Ovary (tissue), 7 donors: ENCODE measurements at regions not wholly inside any gene's neighbourhood (a gene's known extent, or its start where the extent isn't known, plus 50 kb on each side); places are given as distances from the start of the nearest gene placed in this dataset.

ENCODE experiments used
- DNase-seq, 5 donors: peaks; one replicate each; pipeline ENCODE4 v3.0.0-alpha.2; 2019 to 2020
- H3K27ac ChIP-seq, 2 donors: fragments of 200-600 bp; one replicate each; pipeline versions ENCODE4 v1.5.1 to v1.8.0; 2019 to 2022
- H3K27me3 ChIP-seq: fragments of 200-600 bp; one replicate; pipeline ENCODE4 v1.8.0; 2022
- H3K36me3 ChIP-seq: fragments of 200-600 bp; sonication (generic); one replicate; pipeline ENCODE4 v1.5.1; 2019
- H3K4me1 ChIP-seq: one replicate; pipeline ENCODE4 v1.8.1; 2013; ENCODE audit warnings: mild to moderate bottlenecking, moderate library complexity; ENCODE audit not compliant: insufficient read depth
- H3K4me3 ChIP-seq: fragments of 200-600 bp; sonication (generic); one replicate; pipeline ENCODE4 v1.5.1; 2017
- H3K9me3 ChIP-seq, 2 donors: fragments of 200-600 bp in 1 of 2; sonication (generic) in 1 of 2; one replicate each; pipeline versions ENCODE4 v1.5.1 to v1.8.1; 2013 to 2019; ENCODE audit warnings: mild to moderate bottlenecking in 1 of 2, moderate library complexity in 1 of 2
- EP300 ChIP-seq: sonication (generic); formaldehyde crosslinking; IDR thresholded peaks from one replicate; pipeline ENCODE4 v1.6.1; 2017; ENCODE audit warnings: antibody characterized with exemption
- POLR2A ChIP-seq: fragments of 450-650 bp; IDR thresholded peaks from one replicate; pipeline ENCODE4 v1.6.1; 2017; ENCODE audit warnings: antibody characterized with exemption, mild to moderate bottlenecking, moderate library complexity
- WGBS, 3 donors: extraction: QIAGEN DNeasy Blood & Tissue Kit in 1 of 3; methylation state at CpG; one replicate each; pipeline versions ENCODE4 v1.1.5 to v1.1.7; 2013 to 2017; 5-methylcytosine and 5-hydroxymethylcytosine counted together
- intact Hi-C, 4 donors: fragments of 100-400 bp; cut with DNase I; formaldehyde crosslinking; loops; one replicate each; pipeline versions ENCODE4 v1.11.0 to v1.15.1; 2022 to 2023
- TF ChIP-seq, protein P1 (sequence below), 3 donors: fragments of 450-650 bp in 2 of 3; fragments of 200-600 bp in 1 of 3; IDR thresholded peaks; one replicate each; pipeline versions ENCODE4 v1.5.1 to v1.8.0; 2016 to 2022; ENCODE audit warnings: antibody characterized with exemption in 3 of 3, mild to moderate bottlenecking in 1 of 3
- donor health status: DM: no; HTN: no; CAD: no; lungs with moderate emphysema.
- donor health status: DM: no; HTN: no; CAD: no.
- donor health status: Bipolar disorder and iron deficiency.
- donor health status: DM: no; HTN: no; CAD: no.
- donor health status: DM: yes; HTN: yes; CAD: no.

DNA sequence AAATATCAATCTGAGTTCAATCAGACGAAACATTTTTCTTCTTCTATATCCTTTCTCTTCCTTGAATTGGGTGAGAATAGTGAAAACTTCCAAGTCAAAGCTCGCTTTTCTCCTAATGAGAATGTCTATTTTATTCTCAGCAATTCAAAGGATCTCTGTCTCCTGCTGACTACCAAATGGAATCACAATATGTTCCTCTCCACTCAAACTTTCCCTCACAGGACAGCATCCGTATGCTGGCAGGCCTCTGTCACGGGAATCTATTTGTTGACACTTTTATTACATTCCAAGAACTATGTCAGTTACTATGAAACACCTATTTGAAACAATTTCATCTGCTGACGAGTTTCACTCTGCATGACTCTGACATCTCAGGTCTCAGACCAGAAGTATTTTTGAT is 1196.6 kb downstream of the CDH11 start:
- no peak overlapping the region for H3K4me3 ChIP-seq
- intact Hi-C loops = no loop called here
- WGBS, 3 donors = 83 to 86% (median 85%) methylated on average over 5 of the region's 5 CpGs
- H3K27me3 ChIP-seq = no peaks in the 10 kb centered on the region
- TF ChIP-seq EP300 (no peak), POLR2A (no peak)
- TF ChIP-seq, protein P1, sequence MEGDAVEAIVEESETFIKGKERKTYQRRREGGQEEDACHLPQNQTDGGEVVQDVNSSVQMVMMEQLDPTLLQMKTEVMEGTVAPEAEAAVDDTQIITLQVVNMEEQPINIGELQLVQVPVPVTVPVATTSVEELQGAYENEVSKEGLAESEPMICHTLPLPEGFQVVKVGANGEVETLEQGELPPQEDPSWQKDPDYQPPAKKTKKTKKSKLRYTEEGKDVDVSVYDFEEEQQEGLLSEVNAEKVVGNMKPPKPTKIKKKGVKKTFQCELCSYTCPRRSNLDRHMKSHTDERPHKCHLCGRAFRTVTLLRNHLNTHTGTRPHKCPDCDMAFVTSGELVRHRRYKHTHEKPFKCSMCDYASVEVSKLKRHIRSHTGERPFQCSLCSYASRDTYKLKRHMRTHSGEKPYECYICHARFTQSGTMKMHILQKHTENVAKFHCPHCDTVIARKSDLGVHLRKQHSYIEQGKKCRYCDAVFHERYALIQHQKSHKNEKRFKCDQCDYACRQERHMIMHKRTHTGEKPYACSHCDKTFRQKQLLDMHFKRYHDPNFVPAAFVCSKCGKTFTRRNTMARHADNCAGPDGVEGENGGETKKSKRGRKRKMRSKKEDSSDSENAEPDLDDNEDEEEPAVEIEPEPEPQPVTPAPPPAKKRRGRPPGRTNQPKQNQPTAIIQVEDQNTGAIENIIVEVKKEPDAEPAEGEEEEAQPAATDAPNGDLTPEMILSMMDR (IDR thresholded peaks at IDR 0.05) = no peak
- no peak for DNase-seq
- no peak overlapping the region for H3K27ac ChIP-seq
- H3K4me1 ChIP-seq = no peaks in the 10 kb centered on the region
- H3K9me3 ChIP-seq = no peaks in the 10 kb centered on the region
- no peaks in the 10 kb centered on the region for H3K36me3 ChIP-seq

GRCh38 chr16:63922560-63922959 is 1199.3 kb downstream of the CDH11 start:
- Histone ChIP-seq H3K27me3 (no peaks in the 10 kb centered on the region), H3K4me1 (no peaks in the 10 kb centered on the region), H3K27ac (no peak overlapping the region), H3K9me3 (no peaks in the 10 kb centered on the region), H3K36me3 (no peaks in the 10 kb centered on the region), H3K4me3 (no peak overlapping the region)
- no peak for DNase-seq
- intact Hi-C loops = no loop called here
- TF ChIP-seq EP300 = no peak
- no peak for TF ChIP-seq POLR2A
- TF ChIP-seq, protein P1 (IDR thresholded peaks at IDR 0.05) = no peak

GRCh38 chr16:63921737-63922295 is 1200.0 kb downstream of the CDH11 start:
- Histone ChIP-seq H3K27ac (no peak overlapping the region), H3K9me3 (no peaks in the 10 kb centered on the region), H3K4me3 (no peak overlapping the region), H3K4me1 (no peaks in the 10 kb centered on the region), H3K27me3 (no peaks in the 10 kb centered on the region), H3K36me3 (no peaks in the 10 kb centered on the region)
- intact Hi-C loops = no loop called here
- TF ChIP-seq EP300 = no peak
- TF ChIP-seq, protein P1 (IDR thresholded peaks at IDR 0.05) = no peak
- TF ChIP-seq POLR2A = no peak
- no peak for DNase-seq
- WGBS, 3 donors = 37 to 62% (median 39%) methylated on average over 3 of the region's 3 CpGs

- Histone ChIP-seq H3K4me1 (no peaks in the 10 kb centered on the region), H3K27ac (no peak overlapping the region), H3K27me3 (no peaks in the 10 kb centered on the region), H3K4me3 (no peak overlapping the region), H3K36me3 (no peaks in the 10 kb centered on the region), H3K9me3 (no peaks in the 10 kb centered on the region)
- intact Hi-C loops = no loop called here
- TF ChIP-seq POLR2A = no peak
- TF ChIP-seq EP300 = no peak
- TF ChIP-seq, protein P1 (IDR thresholded peaks at IDR 0.05) = no peak
- no peak for DNase-seq
- 96 to 98% (median 98%) methylated on average over 1 of the region's 1 CpG for WGBS, 3 donors
Measured at GRCh38 chr16:63913290-63913689, 1208.6 kb downstream of the CDH11 start.
